BE2C (cell line): ENCODE measurements at regions not wholly inside any gene's neighbourhood (a gene's known extent, or its start where the extent isn't known, plus 50 kb on each side); places are given as distances from the start of the nearest gene placed in this dataset.
A peak's percentile ranks its signal among the peaks of the same experiment; 100 is the strongest.

Experiments used
- DNase-seq: peaks from one replicate; pipeline ENCODE4 v3.0.0-alpha.2; 2020
- H3K27me3 ChIP-seq: fragments of 250-450 bp; sonication (Bioruptor Pico); 2 replicates; pipeline ENCODE4 v1.5.1; 2020; ENCODE audit warnings: mild to moderate bottlenecking
- H3K36me3 ChIP-seq: fragments of 250-450 bp; sonication (Bioruptor Pico); 2 replicates; pipeline ENCODE4 v1.5.1; 2020; ENCODE audit warnings: mild to moderate bottlenecking
- H3K4me1 ChIP-seq: fragments of 250-450 bp; sonication (Bioruptor Pico); 2 replicates; pipeline ENCODE4 v1.5.1; 2020
- H3K4me3 ChIP-seq: 2 replicates; pipeline ENCODE4 v1.5.1; 2011; ENCODE audit warnings: low read depth, low read length
- H3K9me3 ChIP-seq: fragments of 250-450 bp; sonication (Bioruptor Pico); 2 replicates; pipeline ENCODE4 v1.5.1; 2020
- CTCF ChIP-seq: IDR thresholded peaks from 2 replicates; pipeline ENCODE4 v1.5.1; 2012; ENCODE audit warnings: mild to moderate bottlenecking, low read depth, low read length

GRCh38 chr16:5722116-5722619 is 624.6 kb upstream of the EEF2KMT start:
- no peaks in the 10 kb centered on the region for H3K27me3 ChIP-seq
- H3K4me1 ChIP-seq: no peaks in the 10 kb centered on the region
- no peak overlapping the region for H3K4me3 ChIP-seq
- no peaks in the 10 kb centered on the region for H3K9me3 ChIP-seq
- DNase-seq: peak; percentile 8
- TF ChIP-seq CTCF: no peak
- no peaks in the 10 kb centered on the region for H3K36me3 ChIP-seq

GRCh38 chr16:5715155-5715554 is 617.6 kb upstream of the EEF2KMT start:
- Histone ChIP-seq H3K9me3 (no peaks in the 10 kb centered on the region), H3K4me3 (no peak overlapping the region), H3K36me3 (no peaks in the 10 kb centered on the region), H3K27me3 (no peaks in the 10 kb centered on the region), H3K4me1 (no peaks in the 10 kb centered on the region)
- no peak for DNase-seq
- TF ChIP-seq CTCF: no peak

- no peak for TF ChIP-seq CTCF
- no peak for DNase-seq
- H3K27me3 ChIP-seq: no peaks in the 10 kb centered on the region
- no peaks in the 10 kb centered on the region for H3K4me1 ChIP-seq
- H3K36me3 ChIP-seq: no peaks in the 10 kb centered on the region
- no peak overlapping the region for H3K4me3 ChIP-seq
- no peaks in the 10 kb centered on the region for H3K9me3 ChIP-seq
These were observed 612.3 kb upstream of the EEF2KMT start for GRCh38 chr16:5709889-5710288.

GRCh38 chr16:5706211-5706610 is 608.6 kb upstream of the EEF2KMT start:
- H3K9me3 ChIP-seq: no peaks in the 10 kb centered on the region

GRCh38 chr16:5704271-5704670 is 606.7 kb upstream of the EEF2KMT start:
- Histone ChIP-seq H3K36me3 (no peaks in the 10 kb centered on the region), H3K4me3 (no peak overlapping the region), H3K9me3 (no peaks in the 10 kb centered on the region), H3K27me3 (no peaks in the 10 kb centered on the region), H3K4me1 (no peaks in the 10 kb centered on the region)
- TF ChIP-seq CTCF: no peak
- DNase-seq: no peak

More at GRCh38 chr16:5706211-5706610, 608.6 kb upstream of the EEF2KMT start:
- Histone ChIP-seq H3K36me3 (no peaks in the 10 kb centered on the region), H3K27me3 (no peaks in the 10 kb centered on the region), H3K4me1 (no peaks in the 10 kb centered on the region), H3K4me3 (no peak overlapping the region)
- TF ChIP-seq CTCF: no peak
- no peak for DNase-seq

- no peak for DNase-seq
- Histone ChIP-seq H3K27me3 (no peaks in the 10 kb centered on the region), H3K4me1 (no peaks in the 10 kb centered on the region), H3K4me3 (no peak overlapping the region), H3K36me3 (no peaks in the 10 kb centered on the region), H3K9me3 (no peaks in the 10 kb centered on the region)
- TF ChIP-seq CTCF: no peak
These were observed 595.8 kb upstream of the EEF2KMT start for GRCh38 chr16:5693426-5693825.
